HFFc6 (cell line): ENCODE measurements at regions not wholly inside any gene's neighbourhood (a gene's known extent, or its start where the extent isn't known, plus 50 kb on each side); places are given as distances from the start of the nearest gene placed in this dataset.

ENCODE experiments used
- DNase-seq: peaks from one replicate; pipeline ENCODE4 v3.0.0-alpha.2; 2018
- H3K27ac Mint-ChIP-seq: 2 replicates; pipeline ENCODE4 v1.8.0; 2020; ENCODE audit warnings: mild to moderate bottlenecking, mixed read lengths
- H3K27me3 Mint-ChIP-seq: 2 replicates; pipeline ENCODE4 v1.8.0; 2021; ENCODE audit warnings: mild to moderate bottlenecking, moderate library complexity, mixed read lengths; ENCODE audit not compliant: insufficient read depth
- H3K36me3 Mint-ChIP-seq: 2 replicates; pipeline ENCODE4 v1.8.0; 2021; ENCODE audit warnings: low read depth, mixed read lengths
- H3K4me1 Mint-ChIP-seq: 2 replicates; pipeline ENCODE4 v1.8.0; 2020; ENCODE audit warnings: low read depth, mixed read lengths
- H3K4me3 Mint-ChIP-seq: 2 replicates; pipeline ENCODE4 v1.8.0; 2020; ENCODE audit warnings: mild to moderate bottlenecking, moderate library complexity, mixed read lengths
- H3K9me3 Mint-ChIP-seq: 2 replicates; pipeline ENCODE4 v1.8.0; 2020; ENCODE audit warnings: mild to moderate bottlenecking, mixed read lengths
- CTCF ChIP-seq: fragments of 200-600 bp; sonication (generic); IDR thresholded peaks from 2 replicates; pipeline ENCODE4 v1.5.0; 2021; ENCODE audit warnings: antibody characterized with exemption, mild to moderate bottlenecking

- Mint-ChIP-seq H3K27ac (no peak overlapping the region), H3K36me3 (no peaks in the 10 kb centered on the region), H3K4me1 (peaks cover 19% of the 10 kb centered on the region), H3K9me3 (no peaks in the 10 kb centered on the region), H3K4me3 (no peak overlapping the region), H3K27me3 (no peaks in the 10 kb centered on the region; the same call in 1 of the 2 replicates)
- DNase-seq: peak; percentile 12
- TF ChIP-seq CTCF: peak; percentile 85
Observed at GRCh38 chr4:20395160-20395773, 143.6 kb downstream of the SLIT2 start.

GRCh38 chr4:20403290-20403689 is 151.6 kb downstream of the SLIT2 start:
- DNase-seq: no peak
- no peak overlapping the region for H3K4me3 Mint-ChIP-seq
- no peaks in the 10 kb centered on the region; the same call in 1 of the 2 replicates for H3K27me3 Mint-ChIP-seq
- H3K9me3 Mint-ChIP-seq: no peaks in the 10 kb centered on the region
- peaks cover 16% of the 10 kb centered on the region for H3K4me1 Mint-ChIP-seq
- TF ChIP-seq CTCF: no peak
- H3K27ac Mint-ChIP-seq: no peak overlapping the region
- no peaks in the 10 kb centered on the region; the same call in 1 of the 2 replicates for H3K36me3 Mint-ChIP-seq

- Mint-ChIP-seq H3K27ac (no peak overlapping the region), H3K4me1 (peaks cover 22% of the 10 kb centered on the region), H3K4me3 (no peak overlapping the region), H3K27me3 (no peaks in the 10 kb centered on the region; the same call in 1 of the 2 replicates), H3K9me3 (no peaks in the 10 kb centered on the region), H3K36me3 (peaks cover 2% of the 10 kb centered on the region; the same call in 1 of the 2 replicates)
- TF ChIP-seq CTCF: no peak
- no peak for DNase-seq
Observed at GRCh38 chr4:20403846-20404245, 152.1 kb downstream of the SLIT2 start.

- peaks cover 25% of the 10 kb centered on the region for H3K4me1 Mint-ChIP-seq
- H3K27ac Mint-ChIP-seq: peak overlapping the region; percentile 52; the same call in 1 of the 2 replicates
- no peaks in the 10 kb centered on the region for H3K9me3 Mint-ChIP-seq
- no peaks in the 10 kb centered on the region; the same call in 1 of the 2 replicates for H3K27me3 Mint-ChIP-seq
- peaks cover 9% of the 10 kb centered on the region; the same call in 1 of the 2 replicates for H3K36me3 Mint-ChIP-seq
- TF ChIP-seq CTCF: no peak
- no peak for DNase-seq
- H3K4me3 Mint-ChIP-seq: peak overlapping the region; percentile 2; the same call in 1 of the 2 replicates
Observed at GRCh38 chr4:20408611-20409010, 156.9 kb downstream of the SLIT2 start.

- H3K27ac Mint-ChIP-seq: no peak overlapping the region
- no peak for DNase-seq
- no peak for TF ChIP-seq CTCF
- peaks cover 38% of the 10 kb centered on the region for H3K4me1 Mint-ChIP-seq
- H3K9me3 Mint-ChIP-seq: no peaks in the 10 kb centered on the region
- no peak overlapping the region for H3K4me3 Mint-ChIP-seq
- H3K36me3 Mint-ChIP-seq: peaks cover 9% of the 10 kb centered on the region; the same call in 1 of the 2 replicates
- no peaks in the 10 kb centered on the region; the same call in 1 of the 2 replicates for H3K27me3 Mint-ChIP-seq
Observed at GRCh38 chr4:20412072-20412471, 160.4 kb downstream of the SLIT2 start.
